SU-DHL-6 (cell line): ENCODE measurements at regions not wholly inside any gene's neighbourhood (a gene's known extent, or its start where the extent isn't known, plus 50 kb on each side); places are given as distances from the start of the nearest gene placed in this dataset.
"Not testable (repeated sequence)": the region's sequence is repeated elsewhere in the genome, so short reads cannot be mapped to it uniquely, and the experiment has no call there.

ENCODE experiments used
- H2AFZ ChIP-seq: fragments of 200-600 bp; sonication (generic); 2 replicates; pipeline ENCODE4 v1.6.1; 2014; ENCODE audit warnings: low read depth, mild to moderate bottlenecking, moderate library complexity, mixed read lengths, antibody characterized with exemption, low read length; ENCODE audit not compliant: severe bottlenecking
- H3F3A ChIP-seq: fragments of 200-600 bp; shearing (Covaris generic); 2 replicates; pipeline ENCODE4 v1.6.0; 2016; ENCODE audit warnings: antibody characterized with exemption, mild to moderate bottlenecking; ENCODE audit not compliant: insufficient read depth
- H3K27ac ChIP-seq: fragments of 200-600 bp; sonication (generic); 2 replicates; pipeline ENCODE4 v1.5.1; 2016; ENCODE audit warnings: low read depth, mild to moderate bottlenecking, low read length, moderate library complexity, mixed read lengths
- H3K27me3 ChIP-seq: fragments of 200-600 bp; sonication (generic), shearing (Covaris generic); 2 replicates; pipeline ENCODE4 v1.6.0; 2014; ENCODE audit warnings: mild to moderate bottlenecking, low read length
- H3K36me3 ChIP-seq: fragments of 200-600 bp; sonication (generic); 2 replicates; pipeline ENCODE4 v1.6.1; 2014; ENCODE audit warnings: mild to moderate bottlenecking, low read length, mixed read lengths
- H3K4me2 ChIP-seq: fragments of 300-600, 200-600 bp; shearing (Covaris generic), sonication (generic); 2 replicates; pipeline ENCODE4 v1.6.0; 2014; ENCODE audit warnings: low read length, low read depth, mild to moderate bottlenecking; ENCODE audit not compliant: poor library complexity, severe bottlenecking
- H3K4me3 ChIP-seq: fragments of 200-600 bp; sonication (generic); 2 replicates; pipeline ENCODE4 v1.5.1; 2014; ENCODE audit warnings: antibody characterized with exemption, low read length, mild to moderate bottlenecking, mixed read lengths; ENCODE audit not compliant: insufficient read depth, poor library complexity, severe bottlenecking
- H3K79me2 ChIP-seq: fragments of 200-600 bp; sonication (generic); 2 replicates; pipeline ENCODE4 v1.6.1; 2014; ENCODE audit warnings: mild to moderate bottlenecking, low read length, moderate library complexity; ENCODE audit not compliant: insufficient read depth
- H3K9ac ChIP-seq: fragments of 200-600 bp; sonication (generic); 2 replicates; pipeline ENCODE4 v1.7.0; 2014; ENCODE audit warnings: mild to moderate bottlenecking, low read length
- H3K9me2 ChIP-seq: fragments of 200-600 bp; sonication (generic); replicated peaks from 2 replicates; pipeline ENCODE4 v1.6.1; 2014; ENCODE audit warnings: low read length; ENCODE audit not compliant: insufficient read depth
- H3K9me3 ChIP-seq: fragments of 200-600 bp; sonication (generic); 2 replicates; pipeline ENCODE4 v1.6.1; 2014; ENCODE audit warnings: low read length, mixed read lengths; ENCODE audit not compliant: insufficient read depth
- H4K20me1 ChIP-seq: fragments of 200-600 bp; sonication (generic); 2 replicates; pipeline ENCODE4 v1.6.1; 2014; ENCODE audit warnings: low read depth, mild to moderate bottlenecking, antibody characterized with exemption, low read length, moderate library complexity, mixed read lengths

DNA sequence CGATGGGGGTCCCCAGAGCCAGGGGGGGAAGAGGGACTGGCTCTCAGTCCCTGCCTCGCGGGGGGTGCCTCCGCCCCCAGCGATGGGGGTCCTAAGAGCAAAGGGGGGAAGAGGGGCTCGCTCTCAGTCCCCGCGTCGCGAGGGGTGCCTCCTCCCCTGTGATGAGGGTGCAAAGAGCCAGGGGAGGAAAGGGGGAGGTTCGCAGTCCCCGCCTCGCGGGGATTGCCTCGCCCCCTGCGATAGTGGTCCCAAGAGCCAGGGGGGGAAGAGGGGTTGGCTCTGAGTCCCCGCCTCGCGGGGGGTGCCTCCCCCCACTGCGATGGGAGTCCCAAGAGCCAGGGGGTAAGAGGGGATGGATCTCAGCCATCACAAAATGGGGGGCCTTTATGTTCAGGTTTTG is 168.5 kb downstream of the ATP6V0E2 start:
- H3K4me2 ChIP-seq, H3F3A ChIP-seq, H3K9ac ChIP-seq, H4K20me1 ChIP-seq, H3K27me3 ChIP-seq, H3K9me2 ChIP-seq, H3K79me2 ChIP-seq, H3K36me3 ChIP-seq, H3K27ac ChIP-seq, H2AFZ ChIP-seq, H3K4me3 ChIP-seq, H3K9me3 ChIP-seq: not testable (repeated sequence)

DNA sequence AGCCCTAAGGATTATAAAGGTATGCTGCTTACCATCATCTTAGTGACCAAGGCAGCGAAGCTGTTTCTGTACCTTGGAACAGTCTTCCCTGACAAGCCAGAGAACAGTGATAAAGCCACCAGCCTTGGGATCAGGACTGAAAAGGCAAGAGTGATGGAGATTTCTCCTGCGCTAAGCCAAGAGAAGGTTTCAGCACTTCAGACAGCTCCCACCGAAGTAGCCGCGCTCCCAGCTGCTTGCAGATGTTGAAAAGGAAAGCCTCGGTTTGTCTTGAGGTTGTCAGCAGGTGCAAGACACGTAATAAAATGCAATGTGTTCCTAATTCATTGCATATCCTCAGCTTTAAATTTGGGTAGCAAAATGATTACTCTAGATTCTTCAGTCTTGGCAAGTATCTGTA is 171.0 kb downstream of the ATP6V0E2 start:
- H3K4me2 ChIP-seq, H3K9ac ChIP-seq, H3K9me2 ChIP-seq, H3K9me3 ChIP-seq, H3K36me3 ChIP-seq, H3K79me2 ChIP-seq, H2AFZ ChIP-seq, H3K27ac ChIP-seq, H3K4me3 ChIP-seq, H3K27me3 ChIP-seq, H3F3A ChIP-seq, H4K20me1 ChIP-seq: not testable (repeated sequence)

DNA sequence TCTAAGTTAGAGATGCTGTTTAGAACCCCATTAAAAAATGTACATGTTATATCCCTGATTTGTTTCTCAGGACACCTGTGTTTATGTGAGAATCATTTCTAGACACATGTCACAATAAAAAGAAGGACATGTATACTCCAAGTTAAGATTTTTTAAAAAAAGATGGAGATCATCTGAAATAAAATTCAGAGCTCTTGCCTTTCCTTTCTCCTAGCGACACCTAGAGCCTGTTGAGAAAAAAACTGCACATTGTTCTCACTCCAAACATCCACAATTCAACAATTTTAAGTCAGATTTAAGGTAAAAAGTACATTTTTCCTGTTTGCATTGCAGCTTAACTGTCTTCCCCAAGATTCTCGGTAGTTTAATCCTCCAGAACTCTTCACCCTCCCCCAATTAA is 171.8 kb downstream of the ATP6V0E2 start:
- not testable (repeated sequence) for H3K9me2 ChIP-seq, H3F3A ChIP-seq, H4K20me1 ChIP-seq, H3K4me2 ChIP-seq, H3K36me3 ChIP-seq, H3K27ac ChIP-seq, H3K4me3 ChIP-seq, H3K9ac ChIP-seq, H3K79me2 ChIP-seq, H2AFZ ChIP-seq, H3K27me3 ChIP-seq, H3K9me3 ChIP-seq

DNA sequence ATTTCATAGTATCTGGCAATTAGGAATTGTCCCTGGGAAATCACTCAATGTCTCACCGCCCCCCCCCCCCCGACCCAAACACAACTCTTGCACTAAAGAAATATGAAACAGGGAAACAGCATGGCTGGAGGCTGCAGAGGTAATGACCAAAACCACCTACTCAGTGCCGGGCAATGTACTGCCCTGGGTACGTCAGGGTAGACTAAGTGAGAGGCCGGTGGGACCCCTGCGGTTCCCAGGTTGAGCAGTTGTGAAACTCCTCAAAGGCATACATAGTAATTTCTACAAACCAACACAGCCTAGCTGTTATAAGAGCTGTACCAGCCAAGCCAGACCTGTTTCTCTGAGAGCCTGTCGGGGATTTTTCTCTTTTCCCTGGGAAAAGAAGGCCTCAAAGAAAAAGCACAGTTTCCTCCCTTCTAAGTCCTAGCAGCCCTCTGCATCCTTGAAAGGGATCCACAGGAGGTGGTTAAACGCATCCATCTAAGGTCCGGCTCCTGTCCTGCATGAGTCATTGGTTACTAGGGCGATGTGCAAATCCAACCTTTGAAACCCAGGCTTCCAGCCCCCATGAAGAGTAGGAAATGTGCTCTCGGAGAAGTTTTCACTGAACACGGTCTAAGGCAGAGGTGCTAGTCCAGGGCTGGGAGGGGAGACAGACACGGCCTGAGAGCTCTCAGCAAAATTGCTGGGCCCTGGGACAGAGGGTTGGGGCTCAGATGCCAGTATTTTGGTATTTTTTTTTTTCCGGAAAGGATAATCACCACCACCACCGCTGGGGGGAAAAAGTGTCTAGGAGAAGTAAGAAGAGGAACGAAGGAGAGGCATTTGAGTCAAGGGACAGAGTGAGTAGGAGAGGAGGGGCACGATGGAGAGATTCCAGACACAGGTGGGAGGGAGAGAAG is 172.8 kb downstream of the ATP6V0E2 start:
- not testable (repeated sequence) for H3K4me3 ChIP-seq, H4K20me1 ChIP-seq, H3K27me3 ChIP-seq, H3K9me3 ChIP-seq, H3K4me2 ChIP-seq, H3K9ac ChIP-seq, H3K27ac ChIP-seq, H3K9me2 ChIP-seq, H3F3A ChIP-seq, H2AFZ ChIP-seq, H3K36me3 ChIP-seq, H3K79me2 ChIP-seq

DNA sequence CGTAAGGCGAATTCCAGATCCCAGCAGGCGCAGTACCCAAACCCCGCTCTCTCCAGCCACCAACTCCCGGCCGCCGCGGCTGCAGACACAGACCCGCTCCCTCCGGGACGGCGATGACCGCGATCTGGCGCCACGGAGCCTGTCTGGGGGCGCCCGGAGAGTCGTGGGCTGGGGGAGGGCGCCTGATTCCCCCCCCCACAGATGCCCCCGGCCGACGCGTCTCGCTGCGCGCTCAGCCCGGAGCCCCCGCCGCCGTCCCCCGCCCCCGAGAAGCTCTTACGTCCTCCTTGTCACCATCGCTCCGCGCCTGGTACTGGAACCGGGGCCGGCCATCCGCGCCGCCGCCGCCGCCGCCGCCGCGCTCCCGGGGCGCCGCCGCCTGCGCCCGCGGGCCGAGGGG is 173.6 kb downstream of the ATP6V0E2 start:
- not testable (repeated sequence) for H2AFZ ChIP-seq, H3K9me2 ChIP-seq, H3K9ac ChIP-seq, H3F3A ChIP-seq, H4K20me1 ChIP-seq, H3K4me2 ChIP-seq, H3K27ac ChIP-seq, H3K79me2 ChIP-seq, H3K4me3 ChIP-seq, H3K27me3 ChIP-seq, H3K36me3 ChIP-seq, H3K9me3 ChIP-seq

DNA sequence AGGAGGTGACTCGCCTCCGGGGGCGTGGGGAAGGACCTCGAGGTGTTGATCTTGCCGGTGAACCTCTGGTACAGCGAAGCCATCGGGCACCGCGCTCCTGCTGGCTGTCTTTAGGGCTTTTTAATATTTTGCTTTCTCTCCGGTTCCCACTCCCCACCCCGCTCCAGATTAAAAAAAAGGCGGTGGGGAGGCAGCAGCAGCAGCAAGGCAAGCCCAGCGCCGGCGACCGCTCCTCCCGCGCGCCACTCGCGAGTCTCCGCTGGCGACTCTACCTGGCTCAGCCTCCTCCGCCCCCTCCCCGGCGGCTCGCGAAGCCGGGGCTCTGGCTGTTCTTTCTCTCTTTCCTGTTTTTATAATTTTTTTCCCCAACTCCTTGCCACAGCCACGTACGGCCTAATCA is 174.0 kb downstream of the ATP6V0E2 start:
- not testable (repeated sequence) for H3K9me3 ChIP-seq, H3K9ac ChIP-seq, H3K4me2 ChIP-seq, H3K27me3 ChIP-seq, H2AFZ ChIP-seq, H4K20me1 ChIP-seq, H3K79me2 ChIP-seq, H3K27ac ChIP-seq, H3K4me3 ChIP-seq, H3K9me2 ChIP-seq, H3K36me3 ChIP-seq, H3F3A ChIP-seq

DNA sequence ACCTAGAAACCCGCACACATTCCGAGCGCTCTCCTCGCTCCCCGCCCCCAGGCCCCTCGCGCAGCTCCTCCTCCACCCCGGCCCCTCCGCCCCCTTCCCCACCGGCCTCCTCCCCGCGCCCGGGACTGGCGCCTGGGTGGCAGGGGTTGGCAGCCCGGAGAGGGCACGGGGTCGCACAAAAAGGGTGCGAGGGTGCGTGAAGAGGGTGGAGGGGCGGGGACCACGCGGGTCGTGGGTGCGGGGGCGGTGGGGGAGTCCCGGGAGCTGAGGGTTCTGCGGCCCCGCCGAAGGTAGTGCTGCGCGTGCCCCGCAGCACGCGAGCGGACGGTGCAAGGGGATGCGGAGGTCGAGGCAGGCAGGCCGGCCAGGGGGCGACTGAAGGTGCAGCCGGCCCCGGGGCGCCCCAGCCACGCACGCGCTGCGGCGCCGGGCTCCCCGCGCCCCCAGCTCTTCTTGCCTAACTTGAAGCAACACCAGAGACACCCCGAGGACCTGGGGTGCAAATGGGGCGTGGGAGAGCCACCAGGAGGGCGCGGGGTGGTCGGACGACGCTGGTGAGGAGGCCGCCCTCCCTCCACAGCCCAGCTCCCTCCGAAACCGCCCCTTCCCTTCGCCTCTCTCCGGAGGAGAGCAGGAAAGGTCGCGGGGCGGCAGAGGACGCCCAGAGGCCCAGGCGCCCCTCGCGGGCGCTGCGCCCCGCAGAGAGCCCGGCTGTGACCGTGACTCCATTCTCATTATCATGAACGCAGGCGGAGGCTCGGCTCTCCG is 174.7 kb downstream of the ATP6V0E2 start:
- not testable (repeated sequence) for H3K36me3 ChIP-seq, H3K9me3 ChIP-seq, H4K20me1 ChIP-seq, H3K9me2 ChIP-seq, H3K27me3 ChIP-seq, H3K27ac ChIP-seq, H3K4me2 ChIP-seq, H3F3A ChIP-seq, H3K4me3 ChIP-seq, H2AFZ ChIP-seq, H3K79me2 ChIP-seq, H3K9ac ChIP-seq

DNA sequence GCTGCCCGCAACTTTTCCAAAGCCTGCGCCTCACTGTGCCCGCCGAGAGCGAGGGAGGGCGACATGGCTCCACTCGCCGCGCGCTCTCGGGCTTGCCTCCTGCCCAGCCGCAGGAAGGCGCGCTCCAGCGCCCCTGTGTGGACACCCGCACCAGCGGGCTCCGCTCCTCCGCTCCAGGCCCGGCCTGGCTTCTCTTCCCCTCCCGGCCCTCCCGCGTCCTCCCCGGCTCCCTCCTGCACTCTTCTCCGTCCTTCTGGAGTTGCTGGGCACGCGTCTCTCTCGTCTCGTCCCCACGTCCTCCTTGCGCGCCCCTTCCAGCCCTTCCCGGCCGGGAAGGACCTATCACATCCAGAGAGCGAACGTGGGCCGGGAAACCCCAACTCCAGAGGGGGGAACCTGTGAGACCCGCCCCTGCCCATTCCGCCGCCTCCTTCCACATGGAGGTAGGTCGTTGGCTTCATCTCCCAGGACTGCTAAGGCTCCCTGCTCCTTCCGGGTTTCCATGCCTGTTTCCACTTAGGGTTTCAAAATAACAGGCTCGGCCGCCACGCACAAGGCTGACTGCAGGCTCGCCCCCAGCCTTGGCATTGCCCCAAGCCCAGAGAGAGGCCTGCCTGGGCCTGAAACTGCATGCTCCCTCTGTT is 175.4 kb downstream of the ATP6V0E2 start:
- H3F3A ChIP-seq, H3K36me3 ChIP-seq, H3K79me2 ChIP-seq, H3K9ac ChIP-seq, H4K20me1 ChIP-seq, H3K27me3 ChIP-seq, H3K4me3 ChIP-seq, H3K9me2 ChIP-seq, H2AFZ ChIP-seq, H3K9me3 ChIP-seq, H3K4me2 ChIP-seq, H3K27ac ChIP-seq: not testable (repeated sequence)
